ENCODE measurements at regions not wholly inside any gene's neighbourhood (a gene's known extent, or its start where the extent isn't known, plus 50 kb on each side); places are given as distances from the start of the nearest gene placed in this dataset.

- TF ChIP-seq CTCF (IDR thresholded peaks at IDR 0.05) (no peak), POLR2A (IDR thresholded peaks at IDR 0.05) (no peak)
Observed at GRCh38 chr4:165787516-165788274, 85.3 kb upstream of the TLL1 start.

Data from heart left ventricle (tissue), 13 donors.